ENCODE measurements at regions not wholly inside any gene's neighbourhood (a gene's known extent, or its start where the extent isn't known, plus 50 kb on each side); places are given as distances from the start of the nearest gene placed in this dataset.
"Not testable (repeated sequence)": the region's sequence is repeated elsewhere in the genome, so short reads cannot be mapped to it uniquely, and the experiment has no call there.

DNA sequence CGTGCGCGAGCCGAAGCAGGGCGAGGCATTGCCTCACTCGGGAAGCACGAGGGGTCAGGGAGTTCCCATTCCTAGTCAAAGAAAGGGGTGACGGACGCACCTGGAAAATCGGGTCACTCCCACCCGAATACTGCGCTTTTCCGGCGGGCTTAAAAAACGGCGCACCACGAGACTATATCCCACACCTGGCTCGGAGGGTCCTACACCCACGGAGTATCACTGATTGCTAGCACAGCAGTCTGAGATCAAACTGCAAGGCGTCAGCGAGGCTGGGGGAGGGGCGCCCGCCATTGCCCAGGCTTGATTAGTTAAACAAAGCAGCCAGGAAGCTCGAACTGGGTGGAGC is 520.0 kb upstream of the GRM7 start:
- TF ChIP-seq PATZ1 (CRISPR knock-in tag; IDR thresholded peaks at IDR 0.05; ENCODE audit: borderline replicate concordance); ZFP30 (CRISPR knock-in tag; IDR thresholded peaks at IDR 0.05); ARNTL (CRISPR knock-in tag; IDR thresholded peaks at IDR 0.05; ENCODE audit: borderline replicate concordance, low read depth); ZNF8 (CRISPR knock-in tag; IDR thresholded peaks at IDR 0.05): not testable (repeated sequence)
